ENCODE measurements at regions not wholly inside any gene's neighbourhood (a gene's known extent, or its start where the extent isn't known, plus 50 kb on each side); places are given as distances from the start of the nearest gene placed in this dataset.

GRCh38 chr14:58733451-58734208 lies 95.9 kb downstream of the DACT1 start:
- TF ChIP-seq CTCF (IDR thresholded peaks at IDR 0.05; ENCODE audit: low read depth, low read length, poor library complexity, severe bottlenecking) (no peak), EZH2phosphoT487 (IDR thresholded peaks at IDR 0.05; ENCODE audit: borderline replicate concordance, low read length) (no peak)

Data from DOHH2 (cell line).